K562 (cell line): ENCODE measurements at regions not wholly inside any gene's neighbourhood (a gene's known extent, or its start where the extent isn't known, plus 50 kb on each side); places are given as distances from the start of the nearest gene placed in this dataset.

Experiments
- ATAC-seq: fragments of 200-7000 bp; cut with Tn5 transposase; 3 replicates; pipeline ENCODE4 v1.9.1; 2020; ENCODE audit warnings: moderate library complexity
- BruUV-seq: library from RNA; stranded (reverse); fragments of 400-500 nt; replicated peaks from 2 replicates; lab custom pipeline; 2021; lab: Mats Ljungman, UMichigan
- CTCF ChIA-PET: fragments of 300-600 bp; formaldehyde crosslinking; extraction: SDS; loops from one replicate; lab custom pipeline; 2021; ENCODE audit warnings: low intra/inter-chr PET ratio; lab: Yijun Ruan, JAX
- POLR2A ChIA-PET: fragments of 300-600, 350-650 bp; sonication (Branson Sonifier 250); formaldehyde crosslinking; extraction: SDS; loops from one replicate; lab custom pipeline; 2021; ENCODE audit warnings: antibody characterized with exemption, inconsistent platforms; lab: Yijun Ruan, JAX
- DNase-seq, 4 experiments: peaks; one replicate each; pipeline versions ENCODE4 v3.0.0 to v3.0.0-alpha.2; 2011 to 2018; ENCODE audit warnings: low spot score in 3 of 4, mixed read lengths in 3 of 4; ENCODE audit errors: extremely low read depth in 1 of 4
- FAIRE-seq: peaks from 2 replicates; lab custom pipeline; 2011; peaks lifted over from hg19 to GRCh38; lab: Jason Lieb, UNC
- H2AFZ ChIP-seq: 2 replicates; pipeline ENCODE4 v1.6.0; 2011; ENCODE audit warnings: low read depth, low read length, control low read depth, inconsistent platforms
- H3K27ac ChIP-seq: fragments of 200-600 bp; 3 replicates; pipeline ENCODE4 v1.8.0; 2011; ENCODE audit warnings: low read depth, mild to moderate bottlenecking, control low read depth, inconsistent platforms, low read length, moderate library complexity, mixed read lengths; ENCODE audit errors: extremely low read depth
- H3K27me3 ChIP-seq, 2 experiments: fragments of 300-600 bp in 1 of 2; 2 replicates in 1 of 2; 3 replicates in 1 of 2; pipeline versions ENCODE4 v1.6.0 to v1.8.0; 2011; ENCODE audit warnings: inconsistent platforms in 2 of 2, low read length in 2 of 2, mild to moderate bottlenecking in 1 of 2, mixed read lengths in 1 of 2, moderate library complexity in 1 of 2; ENCODE audit not compliant: control insufficient read depth in 2 of 2, insufficient read depth in 2 of 2
- H3K36me3 ChIP-seq: fragments of 300-600 bp; 3 replicates; pipeline ENCODE4 v1.8.0; 2011; ENCODE audit warnings: mild to moderate bottlenecking, low read length, inconsistent platforms; ENCODE audit not compliant: control insufficient read depth, insufficient read depth
- H3K4me1 ChIP-seq, 2 experiments: fragments of 200-600 bp in 1 of 2; replicated peaks in 1 of 2; 2 replicates in 1 of 2; 3 replicates in 1 of 2; pipeline versions ENCODE4 v1.5.1 to v1.8.0; 2011; ENCODE audit warnings: inconsistent platforms in 2 of 2, low read length in 2 of 2, mild to moderate bottlenecking in 1 of 2, mixed read lengths in 1 of 2, moderate library complexity in 1 of 2; ENCODE audit not compliant: control insufficient read depth in 2 of 2, insufficient read depth in 2 of 2
- H3K4me2 ChIP-seq: 2 replicates; pipeline ENCODE4 v1.6.1; 2011; ENCODE audit warnings: low read length, control low read depth, inconsistent platforms, mixed read lengths; ENCODE audit not compliant: insufficient read depth
- H3K4me3 ChIP-seq: fragments of 200-600 bp; sonication (generic), shearing (Covaris generic); 2 replicates; pipeline ENCODE4 v1.5.1; 2016; ENCODE audit warnings: control low read depth, inconsistent platforms
- H3K79me2 ChIP-seq: fragments of 200-600 bp; 3 replicates; pipeline ENCODE4 v1.8.0; 2011; ENCODE audit warnings: low read length, inconsistent platforms; ENCODE audit not compliant: control insufficient read depth, insufficient read depth
- H3K9ac ChIP-seq, 2 experiments: 2 replicates each; pipeline versions ENCODE4 v1.6.0 to v1.6.1; 2011; ENCODE audit warnings: low read depth in 2 of 2, low read length in 2 of 2, control low read depth in 1 of 2, inconsistent platforms in 1 of 2, mild to moderate bottlenecking in 1 of 2, mixed read lengths in 1 of 2; ENCODE audit not compliant: insufficient read depth in 1 of 2
- H3K9me1 ChIP-seq: one replicate; pipeline ENCODE4 v1.6.0; 2011; ENCODE audit warnings: inconsistent platforms, mild to moderate bottlenecking, low read length, moderate library complexity; ENCODE audit not compliant: control insufficient read depth, insufficient read depth
- H3K9me3 ChIP-seq: replicated peaks from 2 replicates; pipeline ENCODE4 v1.5.1; 2011; ENCODE audit warnings: low read depth, low read length, inconsistent platforms; ENCODE audit not compliant: control insufficient read depth, insufficient read depth
- H4K20me1 ChIP-seq: replicated peaks from 2 replicates; pipeline ENCODE4 v1.6.1; 2011; ENCODE audit warnings: low read length, inconsistent platforms, mixed read lengths; ENCODE audit not compliant: control insufficient read depth, insufficient read depth
- CSDE1 ChIP-seq, 2 experiments: fragments of 450-650 bp; IDR thresholded peaks; 2 replicates each; pipeline ENCODE4 v1.6.1; 2016; ENCODE audit warnings: mild to moderate bottlenecking in 1 of 2
- ETS2 ChIP-seq: IDR thresholded peaks from 2 replicates; pipeline ENCODE4 v1.6.1; 2016; ENCODE audit warnings: borderline replicate concordance, missing genetic modification characterization, mild to moderate bottlenecking, moderate library complexity, missing compliant biosample characterization; ENCODE audit not compliant: poor library complexity, severe bottlenecking
- HMGN3 ChIP-seq: IDR thresholded peaks from 2 replicates; pipeline ENCODE4 v1.6.1; 2011; ENCODE audit warnings: borderline replicate concordance, low read depth, mild to moderate bottlenecking, mixed read lengths, low read length; ENCODE audit not compliant: insufficient read length; ENCODE audit errors: extremely low read depth
- KDM5B ChIP-seq: fragments of 200-600 bp; sonication (generic); IDR thresholded peaks from 2 replicates; pipeline ENCODE4 v1.6.1; 2012; ENCODE audit warnings: low read depth, mild to moderate bottlenecking, moderate library complexity, low read length, control low read depth, inconsistent platforms; ENCODE audit not compliant: insufficient replicate concordance
- NCOR1 ChIP-seq: fragments of 450-650 bp; IDR thresholded peaks from 2 replicates; pipeline ENCODE4 v1.6.1; 2016; ENCODE audit warnings: mild to moderate bottlenecking, moderate library complexity
- PHF20 ChIP-seq: fragments of 450-650 bp; IDR thresholded peaks from 2 replicates; pipeline ENCODE4 v1.6.1; 2018; ENCODE audit not compliant: partially characterized antibody
- PML ChIP-seq: IDR thresholded peaks from 2 replicates; pipeline ENCODE4 v1.6.1; 2012; ENCODE audit warnings: low read length, inconsistent platforms
- POLR3G ChIP-seq: IDR thresholded peaks from 2 replicates; pipeline ENCODE4 v1.6.1; 2011; ENCODE audit not compliant: insufficient read length, insufficient replicate concordance; ENCODE audit errors: extremely low read depth
- RBM25 ChIP-seq: fragments of 200-400 bp; formaldehyde crosslinking; IDR thresholded peaks from 2 replicates; pipeline ENCODE4 v1.6.1; 2018; ENCODE audit warnings: low read length, low read depth, moderate library complexity; ENCODE audit not compliant: severe bottlenecking
- REST ChIP-seq, 2 experiments: fragments of 450-650 bp; formaldehyde crosslinking in 1 of 2; IDR thresholded peaks; 2 replicates each; pipeline versions ENCODE4 v1.4.0 to v1.6.1; 2014 to 2020; ENCODE audit warnings: mild to moderate bottlenecking in 2 of 2, borderline replicate concordance in 1 of 2, low read depth in 1 of 2
- ZNF347 ChIP-seq: fragments of 450-650 bp; formaldehyde crosslinking; IDR thresholded peaks from 2 replicates; pipeline ENCODE4 v1.4.0; 2020; ENCODE audit warnings: low read depth, mild to moderate bottlenecking, moderate library complexity
- WGBS: fragments of 100-300 bp; shearing (Covaris generic); methylation state at CpG from one replicate; pipeline ENCODE4 v1.1.6; 2016; ENCODE audit warnings: low coverage, mixed read lengths; ENCODE audit not compliant: insufficient coverage; ENCODE audit errors: missing lambda C conversion rate; 5-methylcytosine and 5-hydroxymethylcytosine counted together
- in situ Hi-C: fragments of 300-500 bp; cut with MboI; formaldehyde crosslinking; loops from 4 replicates; pipeline ENCODE4 v1.15.0; 2018; ENCODE audit warnings: inconsistent platforms, mixed read lengths
- intact Hi-C: fragments of 100-400 bp; cut with micrococcal nuclease; formaldehyde crosslinking; loops from 2 replicates; pipeline ENCODE4 v1.14.2; 2022

- no peak overlapping the region for H3K27ac ChIP-seq
- no peaks in the 10 kb centered on the region for H3K36me3 ChIP-seq
- intact Hi-C loops, result no loop called here
- H2AFZ ChIP-seq, result no peak overlapping the region
- H3K4me2 ChIP-seq, result no peak overlapping the region
- CTCF ChIA-PET, result no interaction called here
- H3K27me3 ChIP-seq, result no peaks in the 10 kb centered on the region
- WGBS, result 3% methylated on average over 9 of the region's 9 CpGs
- H3K4me3 ChIP-seq, result no peak overlapping the region
- in situ Hi-C loops, result no loop called here
- POLR2A ChIA-PET, result no interaction called here
- no peaks in the 10 kb centered on the region for H3K4me1 ChIP-seq
- H3K9ac ChIP-seq, result no peak overlapping the region
- no peaks in the 10 kb centered on the region for H3K79me2 ChIP-seq
- H3K9me3 ChIP-seq, result no peaks in the 10 kb centered on the region
- BruUV-seq, result no TSS peak
- H3K9me1 ChIP-seq, result no peaks in the 10 kb centered on the region
- no peak for FAIRE-seq
- ATAC-seq, result no peak
- no peaks in the 10 kb centered on the region for H4K20me1 ChIP-seq
- no peak for DNase-seq
- TF ChIP-seq RBM25 (no peak), KDM5B (no peak), REST (IDR thresholded peaks at IDR 0.05; ENCODE audit: borderline replicate concordance) (no peak), REST (CRISPR knock-in tag; IDR thresholded peaks at IDR 0.05; ENCODE audit: low read depth) (no peak), CSDE1 (IDR thresholded peaks at IDR 0.05) (no peak), NCOR1 (no peak), PHF20 (no peak), PML (no peak), POLR3G (no peak), ZNF347 (CRISPR knock-in tag) (no peak), HMGN3 (no peak), ETS2 (tag) (no peak)
Measured at GRCh38 chr3:73729969-73730440, 105.3 kb upstream of the PDZRN3 start.
